OCI-LY3 (cell line): ENCODE measurements at regions not wholly inside any gene's neighbourhood (a gene's known extent, or its start where the extent isn't known, plus 50 kb on each side); places are given as distances from the start of the nearest gene placed in this dataset.

Source experiments
- CTCF ChIP-seq: fragments of 200-600, 300-600 bp; sonication (generic); IDR thresholded peaks from 2 replicates; pipeline ENCODE4 v1.5.1; 2014; ENCODE audit warnings: antibody characterized with exemption, low read length, low read depth
- EZH2phosphoT487 ChIP-seq: fragments of 200-600 bp; shearing (Covaris generic); IDR thresholded peaks from 2 replicates; pipeline ENCODE4 v1.6.1; 2018; ENCODE audit warnings: antibody characterized with exemption, mixed run types, low read depth

GRCh38 chr5:67363180-67363709, 166.6 kb upstream of the CD180 start:
- TF ChIP-seq CTCF (no peak), EZH2phosphoT487 (no peak)
